NCI-H526 (cell line): ENCODE measurements at regions not wholly inside any gene's neighbourhood (a gene's known extent, or its start where the extent isn't known, plus 50 kb on each side); places are given as distances from the start of the nearest gene placed in this dataset.

Source experiments
- DNase-seq, 2 experiments: peaks; one replicate each; lab custom pipeline; 2025; lab: John Stamatoyannopoulos, UW

GRCh38 chr9:111195766-111196165, 134.3 kb downstream of the OR2K2 start:
- no peak for DNase-seq

GRCh38 chr9:111193095-111193494, 136.9 kb downstream of the OR2K2 start:
- no peak for DNase-seq

GRCh38 chr9:111192650-111193049, 137.4 kb downstream of the OR2K2 start:
- no peak for DNase-seq

- DNase-seq: no peak
Measured at GRCh38 chr9:111190347-111190746, 139.7 kb downstream of the OR2K2 start.

- no peak for DNase-seq
Measured at GRCh38 chr9:111187376-111187775, 142.6 kb downstream of the OR2K2 start.

GRCh38 chr9:111186021-111186530, 143.9 kb downstream of the OR2K2 start:
- no peak for DNase-seq

GRCh38 chr9:111180811-111181210, 142.5 kb upstream of the LPAR1 start:
- no peak for DNase-seq

- no peak for DNase-seq
Measured at GRCh38 chr9:111179577-111179976, 141.3 kb upstream of the LPAR1 start.

- no peak for DNase-seq
Measured at GRCh38 chr9:111178331-111179055, 140.2 kb upstream of the LPAR1 start.

GRCh38 chr9:111176511-111176910, 138.2 kb upstream of the LPAR1 start:
- no peak for DNase-seq

GRCh38 chr9:111175350-111175749, 137.1 kb upstream of the LPAR1 start:
- DNase-seq: no peak

- no peak for DNase-seq
Measured at GRCh38 chr9:111167341-111167740, 129.1 kb upstream of the LPAR1 start.

- DNase-seq: no peak
Measured at GRCh38 chr9:111163716-111164389, 125.6 kb upstream of the LPAR1 start.

- no peak for DNase-seq
Measured at GRCh38 chr9:111162026-111162425, 123.8 kb upstream of the LPAR1 start.

GRCh38 chr9:111161015-111161415, 122.7 kb upstream of the LPAR1 start:
- DNase-seq: no peak

GRCh38 chr9:111158999-111159398, 120.7 kb upstream of the LPAR1 start:
- no peak for DNase-seq

GRCh38 chr9:111158363-111158762, 120.1 kb upstream of the LPAR1 start:
- no peak for DNase-seq

GRCh38 chr9:111154081-111154562, 115.9 kb upstream of the LPAR1 start:
- DNase-seq: no peak

- no peak for DNase-seq
Measured at GRCh38 chr9:111152614-111153406, 114.5 kb upstream of the LPAR1 start.

GRCh38 chr9:111151537-111151936, 113.3 kb upstream of the LPAR1 start:
- DNase-seq: peak in 1 of 2 experiments; percentile 7

- DNase-seq: no peak
Measured at GRCh38 chr9:111150181-111150580, 111.9 kb upstream of the LPAR1 start.

- DNase-seq: no peak
Measured at GRCh38 chr9:111149018-111149759, 110.9 kb upstream of the LPAR1 start.
